ENCODE measurements at regions not wholly inside any gene's neighbourhood (a gene's known extent, or its start where the extent isn't known, plus 50 kb on each side); places are given as distances from the start of the nearest gene placed in this dataset.

GRCh38 chr11:28654191-28654590 lies 546.0 kb downstream of the METTL15 start:
- DNase-seq = no peak

- no peak for DNase-seq
These were observed 541.7 kb downstream of the METTL15 start for GRCh38 chr11:28649922-28650321.

GRCh38 chr11:28636566-28636965 lies 528.4 kb downstream of the METTL15 start:
- DNase-seq = no peak

- DNase-seq = no peak
These were observed 527.8 kb downstream of the METTL15 start for GRCh38 chr11:28636033-28636432.

- DNase-seq = no peak
These were observed 524.1 kb downstream of the METTL15 start for GRCh38 chr11:28632338-28632737.

- DNase-seq = peak; percentile 20
These were observed 523.0 kb downstream of the METTL15 start for GRCh38 chr11:28631148-28631547.

GRCh38 chr11:28629235-28629634 lies 521.0 kb downstream of the METTL15 start:
- DNase-seq = no peak

GRCh38 chr11:28628412-28628811 lies 520.2 kb downstream of the METTL15 start:
- DNase-seq = no peak

- DNase-seq = peak; percentile 8
These were observed 519.6 kb downstream of the METTL15 start for GRCh38 chr11:28627690-28628255.

- no peak for DNase-seq
These were observed 517.3 kb downstream of the METTL15 start for GRCh38 chr11:28625532-28625931.

- DNase-seq = no peak
These were observed 513.6 kb downstream of the METTL15 start for GRCh38 chr11:28621753-28622152.

- no peak for DNase-seq
These were observed 511.8 kb downstream of the METTL15 start for GRCh38 chr11:28619846-28620540.

GRCh38 chr11:28618416-28618815 lies 510.2 kb downstream of the METTL15 start:
- DNase-seq = no peak

GRCh38 chr11:28616160-28616965 lies 508.2 kb downstream of the METTL15 start:
- DNase-seq = no peak

- peak; percentile 12 for DNase-seq
These were observed 507.4 kb downstream of the METTL15 start for GRCh38 chr11:28615542-28615941.

- DNase-seq = peak; percentile 32
These were observed 498.7 kb downstream of the METTL15 start for GRCh38 chr11:28606930-28607329.

GRCh38 chr11:28599656-28600055 lies 491.5 kb downstream of the METTL15 start:
- DNase-seq = no peak

- no peak for DNase-seq
These were observed 490.3 kb downstream of the METTL15 start for GRCh38 chr11:28598531-28598930.

GRCh38 chr11:28596816-28597215 lies 488.6 kb downstream of the METTL15 start:
- no peak for DNase-seq

GRCh38 chr11:28592141-28592540 lies 484.0 kb downstream of the METTL15 start:
- DNase-seq = no peak

GRCh38 chr11:28584992-28585391 lies 476.8 kb downstream of the METTL15 start:
- DNase-seq = no peak

- DNase-seq = peak; percentile 5
These were observed 474.3 kb downstream of the METTL15 start for GRCh38 chr11:28582506-28582905.

GRCh38 chr11:28581286-28582242 lies 473.4 kb downstream of the METTL15 start:
- no peak for DNase-seq
